Activated naive CD4-positive, alpha-beta T cell treated with Interleukin-2 at 50 U/mL for 16 hours (primary cell): ENCODE measurements at regions not wholly inside any gene's neighbourhood (a gene's known extent, or its start where the extent isn't known, plus 50 kb on each side); places are given as distances from the start of the nearest gene placed in this dataset.

ENCODE experiments used
- DNase-seq: peaks from one replicate; pipeline ENCODE4 v3.0.0-alpha.2; 2020

DNA sequence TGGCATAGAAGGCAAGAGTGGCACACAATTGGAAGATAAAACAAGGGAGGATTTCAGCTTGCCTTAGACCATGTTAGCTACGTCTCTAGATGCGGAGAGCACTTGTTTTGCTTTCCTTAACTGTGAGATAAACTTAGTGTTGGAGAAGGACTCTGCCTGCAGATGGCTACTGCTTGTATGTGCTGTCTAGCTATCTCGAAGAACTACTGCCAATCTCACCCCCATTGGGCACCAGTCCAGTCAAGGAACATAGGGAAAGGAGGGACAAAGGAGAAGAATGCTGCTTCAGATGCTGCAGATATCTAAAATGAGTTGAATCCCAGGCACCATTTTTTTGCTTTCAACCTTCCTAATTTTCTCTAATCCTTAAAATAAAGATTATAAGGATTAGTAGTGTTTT lies 726.0 kb upstream of the ARGLU1 start:
- no peak for DNase-seq

DNA sequence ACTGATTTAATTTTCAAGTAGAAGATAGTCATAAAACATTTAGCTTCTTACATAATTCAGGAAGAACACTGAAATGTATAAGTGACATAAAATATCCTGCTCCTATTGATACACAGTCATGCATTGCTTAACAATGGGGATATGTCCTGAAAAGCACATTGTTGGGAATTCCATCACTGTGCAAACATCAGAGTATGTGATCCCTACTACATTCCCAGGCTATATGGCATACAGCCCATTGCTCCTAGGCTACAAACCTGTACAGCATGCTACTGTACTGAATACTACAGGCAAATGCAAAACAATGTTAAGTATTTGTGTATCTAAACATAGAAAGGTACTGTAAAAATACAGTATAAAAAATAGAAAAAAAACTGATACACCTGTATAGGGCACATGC lies 723.9 kb upstream of the ARGLU1 start:
- DNase-seq: no peak

DNA sequence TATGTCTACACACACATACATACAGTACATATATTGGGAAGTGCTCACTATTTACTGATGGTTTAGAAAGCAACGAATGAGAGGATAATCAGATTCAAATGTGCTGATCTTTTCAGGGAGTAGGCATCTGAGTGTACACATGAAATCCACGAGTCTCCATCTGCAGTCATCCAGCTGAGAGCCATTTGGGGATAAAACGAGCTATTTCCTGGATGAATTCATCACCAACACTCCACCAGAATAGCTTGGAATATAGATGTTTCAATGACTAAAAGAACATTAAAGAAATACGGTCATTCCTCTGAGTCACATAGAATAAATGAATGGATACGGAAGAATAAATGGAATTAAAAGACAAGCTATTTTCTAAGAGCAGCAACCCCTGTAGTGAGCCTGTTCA lies 721.6 kb upstream of the ARGLU1 start:
- DNase-seq: no peak

DNA sequence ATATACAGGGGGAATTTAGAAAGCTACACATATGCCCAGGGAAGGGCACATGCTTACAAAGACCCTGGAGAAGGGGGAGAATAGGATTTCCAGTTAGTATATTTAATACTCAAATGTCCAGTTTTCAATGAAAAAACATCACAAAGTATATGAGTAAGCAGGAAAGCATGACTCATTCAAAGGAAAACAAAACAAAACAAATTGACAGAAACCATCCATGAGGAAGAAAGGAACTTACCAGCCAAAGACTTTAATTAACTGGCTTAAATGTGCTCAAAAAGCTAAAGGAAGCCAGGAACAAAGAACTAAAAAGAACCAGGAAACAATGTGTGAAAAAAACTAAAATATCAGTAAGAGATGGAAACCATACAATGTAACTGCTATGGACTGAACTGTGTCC lies 716.2 kb upstream of the ARGLU1 start:
- no peak for DNase-seq

DNA sequence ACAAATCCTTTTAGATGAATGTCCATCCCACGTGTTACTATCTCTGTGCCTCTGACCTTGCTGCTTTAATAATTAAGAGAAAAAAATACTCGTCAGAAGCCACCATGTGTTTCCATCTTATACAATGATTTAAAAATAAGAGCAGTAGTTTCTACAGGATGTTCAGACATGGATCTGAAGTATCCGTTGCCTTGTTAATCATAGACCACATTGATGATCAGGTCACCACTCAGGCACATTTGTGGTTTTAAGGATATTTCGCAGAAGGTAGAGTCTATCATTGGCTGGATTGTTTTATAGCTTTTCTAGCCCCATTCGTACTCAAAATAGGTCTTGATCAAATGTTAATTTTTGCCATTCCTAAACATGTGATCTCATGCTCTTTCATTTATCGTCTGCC lies 710.0 kb upstream of the ARGLU1 start:
- no peak for DNase-seq

DNA sequence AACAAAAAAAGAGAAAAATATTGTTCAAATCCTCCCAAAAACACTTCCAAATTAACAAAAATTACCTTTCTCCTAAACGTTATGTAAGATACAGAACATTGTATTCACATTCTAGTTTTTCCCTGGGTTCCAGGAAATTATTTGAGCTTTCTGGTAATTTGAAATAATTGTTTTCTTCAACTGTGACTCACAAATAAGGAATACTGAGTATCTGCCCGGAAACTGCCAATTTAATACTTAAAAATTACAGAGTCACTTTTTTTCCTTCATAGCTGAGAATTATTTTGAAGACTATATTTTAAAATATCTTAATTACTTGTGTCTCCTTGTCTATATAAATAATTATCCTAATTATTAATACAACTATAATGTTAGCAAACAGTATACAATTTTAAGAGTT lies 709.0 kb upstream of the ARGLU1 start:
- DNase-seq: no peak

DNA sequence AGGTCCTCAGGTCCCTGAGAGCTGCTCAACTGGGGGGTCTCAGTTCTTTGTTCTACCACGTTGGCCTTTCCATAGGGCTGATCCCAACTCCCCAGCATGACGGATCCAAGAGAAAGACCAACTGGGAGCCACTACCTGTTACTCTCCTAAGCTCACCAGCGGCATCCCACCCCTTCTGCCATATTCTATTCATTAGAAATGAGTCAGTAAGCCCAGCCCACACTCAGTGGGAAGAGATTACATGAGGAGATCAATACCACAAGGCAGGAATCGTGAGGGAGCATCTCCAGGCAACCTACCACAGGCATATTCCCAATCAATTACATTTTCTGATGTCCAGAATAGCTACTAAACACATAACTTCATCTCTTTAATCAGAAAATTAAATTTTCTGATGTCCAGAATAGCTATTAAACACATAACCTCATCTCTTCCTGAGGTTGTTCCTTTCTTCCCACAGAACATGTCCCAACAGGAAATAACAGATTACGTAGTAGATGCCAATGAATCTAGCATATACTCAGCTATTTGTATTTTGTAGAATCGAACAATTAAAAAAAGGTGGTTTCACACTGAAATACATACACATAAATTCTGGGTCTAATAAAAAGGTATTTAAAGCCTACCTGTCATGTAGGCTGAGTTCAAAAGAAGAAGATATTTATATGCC lies 708.1 kb upstream of the ARGLU1 start:
- no peak for DNase-seq

DNA sequence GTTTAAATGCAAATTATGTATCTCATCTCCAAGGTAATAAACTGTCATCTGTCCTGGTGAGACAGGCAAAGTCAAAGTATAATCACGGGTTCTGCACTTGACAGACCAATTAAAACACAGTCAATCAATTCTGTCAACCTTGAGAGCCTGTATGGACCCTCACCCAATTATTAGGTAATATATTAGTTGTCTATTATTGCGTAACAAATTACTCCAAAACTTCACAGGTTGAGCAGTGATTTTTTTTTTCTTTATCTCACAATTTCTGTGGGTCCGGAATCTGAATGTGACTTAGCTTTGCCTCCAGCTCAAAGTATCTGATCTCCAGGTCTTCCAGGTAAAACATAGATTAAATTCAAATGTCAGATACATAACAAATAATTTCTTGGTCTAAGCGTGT lies 707.4 kb upstream of the ARGLU1 start:
- DNase-seq: no peak

DNA sequence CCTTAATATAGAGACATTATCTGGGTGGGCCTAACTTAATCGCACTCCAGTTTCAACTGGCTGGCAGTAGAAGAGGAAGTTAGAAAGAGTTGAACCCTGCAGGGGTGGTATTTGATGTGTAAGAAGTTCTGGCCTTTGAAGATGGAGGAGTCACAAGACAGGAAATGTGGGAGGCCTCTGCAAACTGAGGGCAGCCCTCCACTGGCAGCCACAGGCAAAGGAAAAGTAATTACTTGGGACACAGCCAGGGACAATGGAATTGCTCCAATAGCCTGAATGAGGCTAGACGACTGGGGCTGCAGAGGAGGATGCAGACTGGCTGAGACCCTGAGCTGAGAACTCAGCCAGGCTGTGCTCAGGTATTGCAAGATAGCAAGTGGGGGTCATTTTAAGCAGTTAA lies 703.3 kb upstream of the ARGLU1 start:
- DNase-seq: no peak

DNA sequence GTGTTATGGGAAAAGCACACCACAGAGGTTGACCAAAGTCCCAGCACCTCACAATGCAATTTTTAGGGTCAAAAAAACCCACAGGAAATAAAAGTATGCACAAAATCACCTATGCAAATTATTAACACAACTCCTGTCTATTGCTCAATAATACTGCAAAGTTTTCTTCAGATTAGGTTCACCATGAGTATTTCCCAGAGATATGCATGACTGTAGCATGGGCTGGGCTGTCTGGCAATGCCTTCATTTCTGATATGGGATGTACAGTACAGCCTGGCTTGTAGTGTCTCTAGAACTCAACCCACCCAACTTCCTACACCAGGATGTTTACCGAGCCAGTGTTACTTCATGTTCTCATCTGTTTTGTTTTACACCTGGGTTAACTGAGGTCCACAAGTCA lies 698.7 kb upstream of the ARGLU1 start:
- no peak for DNase-seq

DNA sequence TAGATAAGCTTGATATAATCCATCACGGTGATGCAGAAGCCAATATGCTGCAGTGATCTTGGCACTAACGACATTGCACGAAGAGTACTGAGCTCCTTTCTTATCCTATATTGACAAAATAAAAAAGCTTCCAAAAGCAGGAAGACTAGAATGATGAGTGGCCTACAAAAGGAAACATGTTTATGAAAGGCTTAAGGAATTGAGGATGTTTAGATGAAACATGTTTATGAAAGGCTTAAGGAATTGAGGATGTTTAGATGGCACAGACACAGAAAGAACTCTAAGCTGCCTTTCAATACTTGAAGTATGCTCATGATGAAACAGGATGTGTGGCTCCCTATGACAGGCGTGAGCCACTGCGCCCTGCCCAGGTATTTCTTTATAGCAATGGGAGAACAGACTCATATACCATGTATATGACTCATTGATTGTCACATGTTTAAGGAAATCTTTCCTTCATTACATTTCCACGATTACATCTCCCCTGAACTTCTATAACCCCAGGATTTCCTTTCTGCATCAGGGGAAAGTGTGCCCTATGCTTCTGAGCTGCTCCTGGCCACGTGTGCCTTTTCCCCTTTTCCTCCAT lies 690.8 kb upstream of the ARGLU1 start:
- no peak for DNase-seq

DNA sequence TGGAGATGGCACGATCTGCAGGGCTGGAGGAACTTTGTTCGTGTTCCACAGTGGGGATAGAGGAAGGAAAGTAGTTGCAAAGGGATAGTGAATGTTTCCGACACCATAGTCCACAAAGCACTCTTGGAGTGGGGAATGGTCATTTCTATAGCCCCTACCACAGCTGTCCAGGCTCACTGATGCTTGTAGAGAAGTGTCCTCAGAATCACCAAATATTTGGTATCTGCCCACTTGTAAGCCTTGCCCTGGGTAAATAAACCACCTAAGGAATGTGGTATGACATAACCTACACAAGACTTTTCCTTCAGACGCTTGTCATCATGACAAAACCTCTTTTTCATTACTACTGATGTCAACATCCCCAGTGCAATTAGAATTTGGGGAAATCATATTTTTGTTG lies 686.5 kb upstream of the ARGLU1 start:
- DNase-seq: no peak

DNA sequence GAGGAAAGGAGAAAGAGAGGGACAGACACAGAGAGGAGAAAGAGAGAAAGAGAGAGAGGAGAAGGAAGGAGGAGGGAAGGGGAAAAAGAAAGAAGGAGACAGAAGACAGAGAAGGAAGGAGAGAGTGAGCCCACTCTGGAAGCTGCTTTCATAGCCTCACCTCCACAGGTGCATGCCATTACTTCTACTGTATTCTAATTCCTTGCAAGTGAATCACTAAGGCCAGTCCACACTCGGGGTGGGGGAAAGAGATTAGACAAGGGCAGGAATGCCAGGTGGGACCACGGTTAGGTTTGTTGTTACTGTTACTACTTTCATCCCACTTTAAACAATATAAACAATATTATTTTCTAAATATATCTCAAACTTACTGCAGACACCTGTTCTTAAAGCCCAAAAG lies 684.5 kb upstream of the ARGLU1 start:
- DNase-seq: no peak

DNA sequence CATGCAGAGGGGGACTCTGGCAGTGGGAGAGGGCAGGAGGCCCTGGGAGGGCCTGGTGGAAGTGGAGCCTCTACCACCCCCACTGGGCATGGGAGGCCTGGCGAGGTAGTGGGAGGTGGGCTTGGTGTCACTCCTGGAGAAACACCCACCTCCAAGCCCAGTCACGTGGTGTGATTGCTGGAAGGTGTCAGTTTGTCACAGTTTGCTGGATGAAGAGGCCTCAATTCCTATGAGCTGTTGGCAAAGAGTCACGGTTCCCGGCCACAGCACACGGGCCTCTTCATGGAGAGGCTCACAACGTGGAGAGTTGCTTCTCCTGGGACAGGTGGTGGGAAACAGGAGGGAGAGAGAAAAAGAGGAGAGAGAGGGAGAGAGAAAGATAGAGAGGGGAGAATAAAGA lies 684.1 kb upstream of the ARGLU1 start:
- no peak for DNase-seq

DNA sequence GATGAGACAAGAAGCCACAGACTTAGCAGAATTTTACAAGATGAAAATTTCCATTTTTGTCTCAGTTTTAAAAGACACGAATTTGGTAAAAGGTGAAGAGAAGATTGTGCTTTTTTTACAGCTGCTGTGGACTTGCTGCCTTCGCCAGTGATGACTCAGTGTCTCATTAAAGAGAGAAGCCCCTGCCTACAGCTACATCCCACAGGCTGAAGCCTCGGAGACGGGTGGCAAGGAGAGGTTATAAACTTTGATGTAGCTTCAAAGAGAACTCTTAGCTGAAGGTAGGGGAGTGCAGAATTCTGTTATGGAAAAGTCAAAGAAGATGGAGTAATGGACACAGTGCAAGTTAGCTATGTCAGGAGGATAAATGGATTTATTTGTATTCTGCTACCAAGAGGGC lies 683.4 kb upstream of the ARGLU1 start:
- no peak for DNase-seq

DNA sequence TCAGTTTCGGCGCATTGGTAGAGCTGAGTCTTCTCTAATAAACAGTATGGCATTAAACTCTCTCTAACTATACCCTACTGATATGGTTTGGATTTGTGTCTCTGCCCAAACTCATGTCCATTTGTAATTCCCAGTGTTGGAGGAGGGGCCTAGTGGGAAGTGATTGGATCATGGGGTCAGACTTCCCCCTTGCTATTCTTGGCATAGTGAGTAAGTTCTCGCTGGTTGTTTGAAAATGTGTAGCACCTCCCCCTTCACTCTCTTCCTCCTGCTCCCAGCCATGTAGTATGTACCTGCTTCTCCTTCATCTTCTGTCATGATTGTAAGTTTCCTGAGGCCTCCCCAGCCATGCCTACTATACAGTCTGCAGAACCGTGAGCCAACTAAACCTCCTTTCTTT lies 682.7 kb upstream of the ARGLU1 start:
- DNase-seq: no peak

DNA sequence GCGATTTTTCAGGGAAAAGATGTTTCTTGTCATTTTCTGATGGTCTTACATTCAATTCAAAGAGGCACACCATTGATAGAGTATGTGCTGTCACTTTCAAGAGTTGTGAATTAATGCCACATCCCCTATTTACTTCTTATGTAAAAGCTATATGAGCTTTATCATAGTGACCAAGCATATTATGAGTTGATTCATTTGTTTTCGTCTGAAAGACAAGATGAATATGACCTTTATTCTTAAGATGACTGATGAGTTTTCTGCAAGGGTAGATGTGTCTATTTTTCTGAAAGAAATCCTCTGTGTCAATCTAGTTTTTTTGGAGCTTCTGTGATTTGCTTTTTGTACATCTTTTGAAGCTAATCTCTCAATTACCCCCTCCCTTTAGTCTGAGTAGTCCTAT lies 676.3 kb upstream of the ARGLU1 start:
- DNase-seq: no peak

DNA sequence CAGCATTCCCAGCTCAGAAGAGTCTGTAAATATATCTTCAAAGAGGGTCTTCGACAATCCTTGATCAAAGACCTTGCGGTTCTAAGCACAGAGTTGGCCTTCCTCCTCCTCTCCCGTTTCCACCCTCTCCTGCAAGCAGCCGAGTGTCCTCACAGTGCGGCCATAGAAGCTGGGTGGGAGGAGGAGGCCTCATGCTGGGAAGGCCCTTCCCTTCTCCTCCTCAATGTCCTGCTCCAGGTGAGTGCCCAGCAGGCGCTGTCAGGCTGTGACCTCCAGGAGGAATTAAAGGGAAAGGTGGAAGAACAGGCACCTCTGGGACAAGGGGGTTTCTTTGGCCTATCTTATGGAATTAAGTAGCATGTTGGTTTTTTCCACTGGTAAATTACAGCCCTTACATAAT lies 674.2 kb upstream of the ARGLU1 start:
- DNase-seq: no peak

DNA sequence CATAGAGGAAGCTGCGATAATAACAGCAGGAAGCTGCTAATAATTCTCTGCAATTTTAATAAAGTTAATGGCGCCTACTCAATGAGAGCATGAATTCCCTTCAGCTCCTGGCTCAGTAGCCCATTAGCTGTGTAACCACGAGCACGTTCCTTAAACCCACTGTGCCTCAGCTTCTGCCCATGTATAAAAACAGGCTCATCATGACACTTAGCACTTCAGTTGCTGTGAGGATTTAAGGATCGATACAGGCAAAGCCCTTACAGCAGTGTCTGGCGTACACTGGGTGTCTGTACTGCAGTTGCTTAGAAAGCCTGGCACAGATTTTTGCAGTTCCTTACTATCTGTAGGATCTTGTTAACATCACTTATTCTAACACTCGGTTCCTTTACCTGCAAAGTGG lies 673.4 kb upstream of the ARGLU1 start:
- no peak for DNase-seq

DNA sequence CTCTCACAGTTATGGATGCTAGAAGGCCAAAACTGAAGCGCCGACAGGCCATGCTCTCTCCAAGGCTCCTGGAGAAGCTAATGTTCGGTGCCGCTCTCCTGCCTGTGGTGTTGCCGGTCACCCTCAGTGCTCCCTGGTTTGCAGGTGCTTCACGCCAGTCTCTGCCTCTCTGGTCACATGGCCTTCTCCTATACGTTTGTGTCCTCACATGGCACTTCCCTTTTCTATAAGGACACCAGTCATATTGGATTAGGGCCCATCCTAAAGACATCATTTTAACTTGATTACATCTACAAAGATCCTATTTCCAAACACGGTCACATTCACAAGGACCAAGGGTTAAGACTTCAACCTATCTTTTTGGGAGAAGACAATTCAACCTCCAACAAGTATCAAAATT lies 671.3 kb upstream of the ARGLU1 start:
- no peak for DNase-seq

DNA sequence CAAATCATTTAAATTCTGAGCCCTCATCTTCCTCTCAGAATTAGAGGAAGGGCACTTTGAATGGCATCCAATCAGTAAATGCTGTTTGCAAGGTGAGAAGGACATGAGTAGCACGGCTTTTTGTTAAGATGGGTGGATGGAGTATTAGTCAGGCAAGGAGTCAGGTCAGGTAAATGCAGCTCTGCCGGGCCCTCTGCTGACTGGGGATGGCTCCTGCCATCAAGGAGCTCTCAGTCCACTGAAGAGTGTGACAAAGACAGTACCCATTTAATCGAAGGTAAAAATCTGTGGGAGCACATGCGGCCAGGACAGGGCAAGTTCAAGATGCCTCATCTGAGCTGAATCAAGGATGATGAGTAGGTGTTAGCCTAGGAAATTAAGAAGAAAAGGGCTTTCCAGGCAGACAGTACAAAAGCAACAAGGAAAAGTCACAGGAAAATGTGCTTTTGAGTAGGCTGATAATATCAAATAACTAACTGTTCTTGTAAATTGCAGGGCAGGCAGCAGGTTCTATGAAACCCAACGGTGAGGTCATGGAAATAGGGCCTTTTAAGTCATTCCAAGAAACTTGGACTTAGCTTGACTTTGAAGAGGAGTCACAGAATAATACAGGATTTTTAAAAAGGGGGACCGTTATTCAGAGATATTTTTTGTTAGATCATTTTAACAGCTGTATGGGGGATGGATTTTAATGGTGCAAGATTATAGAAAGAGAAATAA lies 670.5 kb upstream of the ARGLU1 start:
- DNase-seq: no peak

DNA sequence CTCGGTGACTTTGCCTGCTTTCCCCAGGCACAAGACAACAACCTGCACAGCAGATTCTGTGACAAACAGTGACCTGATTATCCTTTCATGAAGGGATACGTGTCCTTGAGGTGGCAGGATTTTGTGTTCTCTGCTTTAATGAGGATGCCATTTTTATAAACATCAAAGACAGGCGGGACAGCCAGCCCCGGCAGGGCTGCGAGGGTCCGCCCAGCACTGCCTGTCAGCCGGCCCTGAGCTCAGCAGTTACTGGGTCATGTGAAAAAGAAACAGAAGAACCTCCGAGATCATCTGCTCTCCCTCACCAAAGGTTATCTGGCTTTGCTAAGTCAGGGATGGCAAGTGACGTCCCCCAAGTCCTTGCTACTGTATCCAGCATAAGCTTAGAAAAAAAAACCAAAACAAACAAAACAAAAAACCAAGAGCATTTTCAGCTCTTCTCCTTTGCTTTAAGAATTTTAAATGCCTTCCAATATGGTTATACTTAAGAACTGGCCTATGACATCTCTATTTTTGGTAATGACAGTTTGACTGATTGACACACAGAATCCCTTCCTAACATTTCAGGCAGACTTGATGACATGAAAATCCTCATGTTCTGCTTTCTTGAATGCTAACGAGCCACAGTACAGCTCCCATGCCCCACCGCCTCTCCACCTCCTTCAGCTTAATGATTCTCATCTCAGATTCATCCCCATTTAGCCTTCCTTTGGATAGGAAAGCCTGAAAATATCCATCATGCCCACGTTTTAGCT lies 666.6 kb upstream of the ARGLU1 start:
- no peak for DNase-seq

DNA sequence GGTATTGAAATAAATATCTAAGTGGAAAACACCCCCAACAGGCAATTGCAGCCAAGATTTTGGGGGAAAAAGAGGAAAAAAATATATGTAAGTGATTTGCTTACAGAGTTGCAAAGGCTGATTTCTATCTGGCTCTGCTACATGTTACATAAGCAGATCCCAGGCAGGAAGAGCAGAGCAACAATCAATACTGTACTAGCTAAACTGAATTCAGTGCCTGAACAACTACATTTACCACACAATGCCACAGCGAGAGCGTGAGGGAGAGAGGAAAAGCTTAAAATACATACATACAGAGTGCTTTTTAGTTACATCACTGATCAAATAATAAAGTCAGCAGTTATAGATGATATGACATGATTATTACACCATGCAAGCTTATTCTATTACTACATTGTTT lies 665.6 kb upstream of the ARGLU1 start:
- DNase-seq: no peak

DNA sequence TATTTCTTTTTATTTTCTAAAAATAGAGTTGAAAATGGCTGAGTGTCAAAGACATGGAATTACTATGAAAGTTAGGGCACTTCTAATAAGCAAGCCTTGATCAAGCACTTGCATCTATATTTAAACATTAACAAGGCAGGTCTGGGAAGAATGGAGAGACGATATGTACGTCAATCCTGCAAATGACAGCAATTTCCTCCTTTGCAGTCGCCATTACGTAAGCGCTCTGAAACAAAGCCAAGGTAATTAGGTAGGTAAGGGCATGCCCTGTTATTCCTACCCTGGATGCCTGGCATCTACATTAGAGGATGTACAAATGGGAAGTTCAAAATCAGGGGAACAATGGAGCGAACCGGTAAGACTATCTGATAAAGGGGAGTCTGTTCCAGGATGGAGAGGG lies 664.0 kb upstream of the ARGLU1 start:
- no peak for DNase-seq
